ENCODE measurements at regions not wholly inside any gene's neighbourhood (a gene's known extent, or its start where the extent isn't known, plus 50 kb on each side); places are given as distances from the start of the nearest gene placed in this dataset.
"Not testable (repeated sequence)": the region's sequence is repeated elsewhere in the genome, so short reads cannot be mapped to it uniquely, and the experiment has no call there.

DNA sequence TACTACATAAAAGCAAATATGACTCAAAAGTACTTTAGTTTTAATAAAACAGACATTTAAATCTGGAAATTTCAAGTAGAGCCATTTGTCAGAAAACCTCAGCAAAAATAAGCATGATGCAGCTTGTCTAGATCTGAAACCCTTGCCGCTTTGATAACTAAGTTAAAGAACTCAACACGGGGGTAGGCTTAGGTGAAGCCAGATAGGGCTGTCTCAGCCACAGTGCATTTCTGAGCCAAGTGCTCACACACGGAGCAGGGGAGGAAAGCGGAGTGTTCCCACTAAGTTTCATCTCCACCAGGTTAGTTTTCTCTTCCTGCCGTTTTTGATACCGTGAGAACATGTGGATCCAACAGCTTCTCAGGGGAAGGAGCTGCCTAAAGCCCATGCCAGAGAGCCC lies 303.5 kb downstream of the BCL2L11 start:
- H3K4me1 ChIP-seq (ENCODE audit: control insufficient read depth in 1 of 2, insufficient read depth in 2 of 2, low read length in 2 of 2); ATAC-seq; H3K9ac ChIP-seq (ENCODE audit: low read length); POLR2A ChIA-PET; H3K4me2 ChIP-seq (ENCODE audit: low read length); H3K4me3 ChIP-seq (replicated peaks in 1 of 2; ENCODE audit: low read depth in 1 of 2, low read length in 2 of 2); H2AFZ ChIP-seq (ENCODE audit: low read depth, low read length, poor library complexity, severe bottlenecking); H3K27me3 ChIP-seq (ENCODE audit: insufficient read depth, low read length); H3K9me2 ChIP-seq (ENCODE audit: insufficient read depth); CTCF ChIA-PET; H3K27ac ChIP-seq (ENCODE audit: low read depth, low read length); H3K36me3 ChIP-seq (ENCODE audit: control insufficient read depth in 1 of 2, insufficient read depth in 2 of 2, low read length in 2 of 2); DNase-seq (ENCODE audit: low read depth, low spot score); intact Hi-C loops (cut with micrococcal nuclease); BruUV-seq (replicated peaks); H4K20me1 ChIP-seq (ENCODE audit: insufficient read depth); RAD21 ChIA-PET (ENCODE audit: low non-redundant PET in 1 of 2, low total read pairs in 2 of 2, uncharacterized antibody in 2 of 2, unreplicated experiment in 2 of 2); H3K9me3 ChIP-seq (ENCODE audit: control insufficient read depth in 1 of 2, insufficient read depth in 1 of 2, low read depth in 1 of 2, low read length in 2 of 2): not testable (repeated sequence)
- peaks cover 12% of the 10 kb centered on the region; the same call in 1 of the 2 replicates for H3K79me2 ChIP-seq (ENCODE audit: insufficient read depth, low read length)

DNA sequence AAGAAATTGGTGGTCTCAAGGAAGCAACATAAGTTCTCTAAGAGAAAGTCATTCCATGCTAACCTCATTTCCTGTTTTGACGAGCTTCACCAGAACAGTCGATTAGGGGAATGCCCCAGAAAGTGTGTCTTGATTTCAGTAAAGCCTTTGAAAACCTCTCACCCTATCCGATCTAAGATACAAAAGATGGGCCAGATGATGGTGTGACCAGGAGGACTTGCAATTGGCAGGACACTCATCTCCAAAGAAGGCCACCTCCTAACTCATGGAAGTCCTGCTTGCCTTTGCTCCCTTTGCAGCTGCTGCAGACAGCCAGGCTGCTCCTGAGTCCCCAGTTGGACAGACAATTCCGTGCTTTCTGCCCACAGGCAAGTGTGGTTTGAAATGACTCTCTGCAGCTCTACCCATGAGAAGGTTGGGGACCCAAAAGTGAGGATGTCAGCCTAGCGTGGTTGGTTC lies 304.2 kb downstream of the BCL2L11 start:
- BruUV-seq (replicated peaks) = TSS peak; percentile 32
- H3K79me2 ChIP-seq (ENCODE audit: insufficient read depth, low read length) = peaks cover 12% of the 10 kb centered on the region; the same call in 1 of the 2 replicates
- POLR2A ChIA-PET; H3K27me3 ChIP-seq (ENCODE audit: insufficient read depth, low read length); H3K4me3 ChIP-seq (replicated peaks in 1 of 2; ENCODE audit: low read depth in 1 of 2, low read length in 2 of 2); H3K27ac ChIP-seq (ENCODE audit: low read depth, low read length); H4K20me1 ChIP-seq (ENCODE audit: insufficient read depth); H3K36me3 ChIP-seq (ENCODE audit: control insufficient read depth in 1 of 2, insufficient read depth in 2 of 2, low read length in 2 of 2); H3K9ac ChIP-seq (ENCODE audit: low read length); RAD21 ChIA-PET (ENCODE audit: low non-redundant PET in 1 of 2, low total read pairs in 2 of 2, uncharacterized antibody in 2 of 2, unreplicated experiment in 2 of 2); CTCF ChIA-PET; H3K9me3 ChIP-seq (ENCODE audit: control insufficient read depth in 1 of 2, insufficient read depth in 1 of 2, low read depth in 1 of 2, low read length in 2 of 2); intact Hi-C loops (cut with micrococcal nuclease); H3K4me1 ChIP-seq (ENCODE audit: control insufficient read depth in 1 of 2, insufficient read depth in 2 of 2, low read length in 2 of 2); ATAC-seq; H3K4me2 ChIP-seq (ENCODE audit: low read length); H2AFZ ChIP-seq (ENCODE audit: low read depth, low read length, poor library complexity, severe bottlenecking); H3K9me2 ChIP-seq (ENCODE audit: insufficient read depth); DNase-seq (ENCODE audit: low read depth, low spot score): not testable (repeated sequence)

DNA sequence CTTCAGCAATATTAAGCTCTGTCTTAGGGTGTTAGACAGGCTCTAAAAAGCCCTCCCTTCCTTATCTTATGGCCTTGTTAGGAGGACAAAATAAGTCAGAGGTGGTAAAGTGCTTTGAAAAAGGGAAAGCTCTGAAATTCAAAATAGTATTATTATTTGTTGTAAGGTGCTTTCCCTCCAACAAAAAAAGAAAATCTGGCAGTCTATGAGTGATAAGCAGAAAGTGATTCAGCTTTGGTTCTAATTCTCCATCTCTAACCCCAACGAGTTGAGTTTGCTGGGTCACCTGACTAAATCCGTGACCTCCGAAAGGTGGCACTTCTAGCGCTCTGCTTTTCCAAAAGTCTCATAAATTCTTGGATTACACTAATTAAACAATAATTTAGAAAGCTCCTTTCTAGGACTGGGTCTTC lies 305.1 kb downstream of the BCL2L11 start:
- RAD21 ChIA-PET (ENCODE audit: low non-redundant PET in 1 of 2, low total read pairs in 2 of 2, uncharacterized antibody in 2 of 2, unreplicated experiment in 2 of 2); CTCF ChIA-PET; H4K20me1 ChIP-seq (ENCODE audit: insufficient read depth); H3K27ac ChIP-seq (ENCODE audit: low read depth, low read length); H3K4me1 ChIP-seq (ENCODE audit: control insufficient read depth in 1 of 2, insufficient read depth in 2 of 2, low read length in 2 of 2); DNase-seq (ENCODE audit: low read depth, low spot score); H3K9me2 ChIP-seq (ENCODE audit: insufficient read depth); H2AFZ ChIP-seq (ENCODE audit: low read depth, low read length, poor library complexity, severe bottlenecking); intact Hi-C loops (cut with micrococcal nuclease); H3K9me3 ChIP-seq (ENCODE audit: control insufficient read depth in 1 of 2, insufficient read depth in 1 of 2, low read depth in 1 of 2, low read length in 2 of 2); H3K36me3 ChIP-seq (ENCODE audit: control insufficient read depth in 1 of 2, insufficient read depth in 2 of 2, low read length in 2 of 2); POLR2A ChIA-PET; H3K4me2 ChIP-seq (ENCODE audit: low read length); H3K9ac ChIP-seq (ENCODE audit: low read length); H3K27me3 ChIP-seq (ENCODE audit: insufficient read depth, low read length); H3K4me3 ChIP-seq (replicated peaks in 1 of 2; ENCODE audit: low read depth in 1 of 2, low read length in 2 of 2); ATAC-seq; BruUV-seq (replicated peaks): not testable (repeated sequence)
- peaks cover 11% of the 10 kb centered on the region; the same call in 1 of the 2 replicates for H3K79me2 ChIP-seq (ENCODE audit: insufficient read depth, low read length)

DNA sequence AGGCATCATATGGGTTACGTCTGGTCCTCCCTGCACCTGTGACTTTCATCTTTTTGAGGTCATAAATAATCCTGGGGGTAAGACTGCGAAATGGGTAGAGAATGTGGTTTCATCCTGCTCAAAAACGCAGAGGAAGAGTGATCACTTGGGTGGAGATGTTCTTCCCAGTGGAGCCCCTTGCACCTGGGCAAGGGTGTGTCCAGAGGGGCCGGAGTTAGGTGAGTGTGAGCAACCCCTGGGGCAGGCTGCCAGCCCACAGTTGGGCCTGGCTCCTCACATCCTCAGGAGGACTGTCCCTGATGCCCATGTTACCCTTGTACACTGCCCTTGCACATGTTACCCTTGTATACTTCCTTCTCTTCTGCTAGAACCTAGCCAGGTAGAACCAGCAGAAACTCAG lies 306.6 kb downstream of the BCL2L11 start:
- H3K79me2 ChIP-seq (ENCODE audit: insufficient read depth, low read length) = peaks cover 12% of the 10 kb centered on the region; the same call in 1 of the 2 replicates
- DNase-seq (ENCODE audit: low read depth, low spot score); ATAC-seq; H2AFZ ChIP-seq (ENCODE audit: low read depth, low read length, poor library complexity, severe bottlenecking); H3K9ac ChIP-seq (ENCODE audit: low read length); POLR2A ChIA-PET; RAD21 ChIA-PET (ENCODE audit: low non-redundant PET in 1 of 2, low total read pairs in 2 of 2, uncharacterized antibody in 2 of 2, unreplicated experiment in 2 of 2); H3K36me3 ChIP-seq (ENCODE audit: control insufficient read depth in 1 of 2, insufficient read depth in 2 of 2, low read length in 2 of 2); intact Hi-C loops (cut with micrococcal nuclease); H3K27me3 ChIP-seq (ENCODE audit: insufficient read depth, low read length); H3K4me3 ChIP-seq (replicated peaks in 1 of 2; ENCODE audit: low read depth in 1 of 2, low read length in 2 of 2); H3K9me3 ChIP-seq (ENCODE audit: control insufficient read depth in 1 of 2, insufficient read depth in 1 of 2, low read depth in 1 of 2, low read length in 2 of 2); BruUV-seq (replicated peaks); CTCF ChIA-PET; H3K4me1 ChIP-seq (ENCODE audit: control insufficient read depth in 1 of 2, insufficient read depth in 2 of 2, low read length in 2 of 2); H3K9me2 ChIP-seq (ENCODE audit: insufficient read depth); H4K20me1 ChIP-seq (ENCODE audit: insufficient read depth); H3K27ac ChIP-seq (ENCODE audit: low read depth, low read length); H3K4me2 ChIP-seq (ENCODE audit: low read length): not testable (repeated sequence)

DNA sequence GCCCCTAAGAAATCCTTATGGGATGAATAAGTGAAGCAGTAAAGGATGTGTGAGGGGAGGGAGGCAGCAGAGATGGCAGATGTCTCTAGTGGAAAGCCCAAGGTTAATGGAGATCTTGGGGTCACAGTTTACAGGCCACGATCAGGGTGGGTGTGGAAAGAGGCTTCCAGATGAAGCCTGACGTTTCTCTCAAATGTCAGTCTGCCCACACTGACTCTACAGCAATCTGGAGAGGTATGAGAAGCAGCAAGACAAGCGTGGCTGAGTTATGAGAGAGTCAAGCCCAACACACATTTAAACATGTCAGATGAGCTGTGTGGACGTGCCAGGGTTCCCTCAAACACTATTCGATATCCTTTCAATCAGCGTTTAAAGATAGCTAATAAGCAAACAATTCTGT lies 308.2 kb downstream of the BCL2L11 start:
- H3K4me3 ChIP-seq (replicated peaks in 1 of 2; ENCODE audit: low read depth in 1 of 2, low read length in 2 of 2); H3K27me3 ChIP-seq (ENCODE audit: insufficient read depth, low read length); ATAC-seq; BruUV-seq (replicated peaks); H4K20me1 ChIP-seq (ENCODE audit: insufficient read depth); H3K27ac ChIP-seq (ENCODE audit: low read depth, low read length); H3K4me1 ChIP-seq (ENCODE audit: control insufficient read depth in 1 of 2, insufficient read depth in 2 of 2, low read length in 2 of 2); H3K9me2 ChIP-seq (ENCODE audit: insufficient read depth); DNase-seq (ENCODE audit: low read depth, low spot score); H2AFZ ChIP-seq (ENCODE audit: low read depth, low read length, poor library complexity, severe bottlenecking); H3K9ac ChIP-seq (ENCODE audit: low read length); POLR2A ChIA-PET; intact Hi-C loops (cut with micrococcal nuclease); H3K36me3 ChIP-seq (ENCODE audit: control insufficient read depth in 1 of 2, insufficient read depth in 2 of 2, low read length in 2 of 2); RAD21 ChIA-PET (ENCODE audit: low non-redundant PET in 1 of 2, low total read pairs in 2 of 2, uncharacterized antibody in 2 of 2, unreplicated experiment in 2 of 2); H3K4me2 ChIP-seq (ENCODE audit: low read length); CTCF ChIA-PET; H3K9me3 ChIP-seq (ENCODE audit: control insufficient read depth in 1 of 2, insufficient read depth in 1 of 2, low read depth in 1 of 2, low read length in 2 of 2): not testable (repeated sequence)
- peaks cover 13% of the 10 kb centered on the region; the same call in 1 of the 2 replicates for H3K79me2 ChIP-seq (ENCODE audit: insufficient read depth, low read length)

Measured in HCT116 (cell line).